DOHH2 (cell line): ENCODE measurements at regions not wholly inside any gene's neighbourhood (a gene's known extent, or its start where the extent isn't known, plus 50 kb on each side); places are given as distances from the start of the nearest gene placed in this dataset.

ENCODE experiments used
- CTCF ChIP-seq: fragments of 200-600 bp; sonication (generic); IDR thresholded peaks from one replicate; pipeline ENCODE4 v1.5.1; 2014; ENCODE audit warnings: antibody characterized with exemption, mild to moderate bottlenecking, low read depth, low read length; ENCODE audit not compliant: poor library complexity, severe bottlenecking
- EZH2phosphoT487 ChIP-seq: fragments of 200-600 bp; sonication (generic); IDR thresholded peaks from 2 replicates; pipeline ENCODE4 v1.6.1; 2017; ENCODE audit warnings: borderline replicate concordance, mild to moderate bottlenecking, antibody characterized with exemption, low read length, moderate library complexity, mixed read lengths

DNA sequence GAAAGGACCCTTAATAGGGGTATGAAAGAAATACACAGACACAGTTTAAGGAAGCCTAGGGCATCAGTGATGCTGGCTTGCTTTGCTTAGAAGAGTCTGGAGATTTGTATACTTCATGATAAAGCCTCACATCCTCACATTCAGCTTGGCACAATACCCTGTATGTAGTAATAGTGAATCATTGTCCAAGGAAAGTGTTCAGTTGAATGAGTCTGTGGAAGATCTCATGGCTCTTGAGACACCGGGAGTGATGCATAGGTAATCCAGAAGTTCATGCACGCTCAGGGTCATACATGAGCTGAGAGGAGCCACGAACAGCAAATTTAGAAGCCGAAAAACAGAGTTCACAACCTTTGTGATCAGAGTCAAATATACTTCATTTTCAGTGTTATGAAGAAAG lies 537.2 kb upstream of the TMPRSS15 start:
- TF ChIP-seq CTCF (no peak), EZH2phosphoT487 (no peak)
